ENCODE measurements at regions not wholly inside any gene's neighbourhood (a gene's known extent, or its start where the extent isn't known, plus 50 kb on each side); places are given as distances from the start of the nearest gene placed in this dataset.

- no peak for FAIRE-seq
Observed at GRCh38 chr16:86303787-86304678, 206.3 kb upstream of the FOXF1 start.

GRCh38 chr16:86304868-86305267, 205.5 kb upstream of the FOXF1 start:
- no peak for FAIRE-seq

GRCh38 chr16:86305440-86305839, 204.9 kb upstream of the FOXF1 start:
- FAIRE-seq: no peak

- no peak for FAIRE-seq
Observed at GRCh38 chr16:86306011-86306644, 204.2 kb upstream of the FOXF1 start.

- no peak for FAIRE-seq
Observed at GRCh38 chr16:86306811-86307513, 203.4 kb upstream of the FOXF1 start.

- FAIRE-seq: no peak
Observed at GRCh38 chr16:86307514-86307903, 202.8 kb upstream of the FOXF1 start.

- FAIRE-seq: no peak
Observed at GRCh38 chr16:86308514-86308913, 201.8 kb upstream of the FOXF1 start.

GRCh38 chr16:86313631-86314030, 196.7 kb upstream of the FOXF1 start:
- no peak for FAIRE-seq

GRCh38 chr16:86314402-86315025, 195.8 kb upstream of the FOXF1 start:
- FAIRE-seq: no peak

- no peak for FAIRE-seq
Observed at GRCh38 chr16:86316967-86317812, 193.1 kb upstream of the FOXF1 start.

- no peak for FAIRE-seq
Observed at GRCh38 chr16:86317813-86318650, 192.3 kb upstream of the FOXF1 start.

- no peak for FAIRE-seq
Observed at GRCh38 chr16:86319585-86320236, 190.6 kb upstream of the FOXF1 start.

GRCh38 chr16:86320237-86320595, 190.1 kb upstream of the FOXF1 start:
- FAIRE-seq: no peak

- FAIRE-seq: no peak
Observed at GRCh38 chr16:86321491-86321890, 188.8 kb upstream of the FOXF1 start.

- no peak for FAIRE-seq
Observed at GRCh38 chr16:86322283-86322682, 188.0 kb upstream of the FOXF1 start.

GRCh38 chr16:86322806-86323205, 187.5 kb upstream of the FOXF1 start:
- FAIRE-seq: no peak

GRCh38 chr16:86324320-86324719, 186.0 kb upstream of the FOXF1 start:
- no peak for FAIRE-seq

- FAIRE-seq: no peak
Observed at GRCh38 chr16:86325360-86325759, 185.0 kb upstream of the FOXF1 start.

GRCh38 chr16:86325895-86326294, 184.4 kb upstream of the FOXF1 start:
- no peak for FAIRE-seq

- FAIRE-seq: no peak
Observed at GRCh38 chr16:86327321-86327720, 183.0 kb upstream of the FOXF1 start.

- FAIRE-seq: no peak
Observed at GRCh38 chr16:86330906-86331305, 179.4 kb upstream of the FOXF1 start.
